CD4-positive, CD25-positive, alpha-beta regulatory T cell (primary cell): ENCODE measurements at regions not wholly inside any gene's neighbourhood (a gene's known extent, or its start where the extent isn't known, plus 50 kb on each side); places are given as distances from the start of the nearest gene placed in this dataset.

ENCODE experiments used
- ATAC-seq, 2 donors: fragments of 150-1000 bp; cut with Tn5 transposase; one replicate each; pipeline ENCODE4 v1.10.0; 2021; ENCODE audit warnings: low read depth in 2 of 2, moderate number of reproducible peaks in 2 of 2, moderate library complexity in 1 of 2
- DNase-seq, 3 donors: peaks; one replicate each; pipeline versions ENCODE4 v3.0.0 to v3.0.0-alpha.2; 2012 to 2022; ENCODE audit warnings: mixed read lengths in 1 of 3
- H3K27ac ChIP-seq: one replicate; pipeline ENCODE4 v1.7.0; 2013; ENCODE audit warnings: mild to moderate bottlenecking, low read length; ENCODE audit not compliant: insufficient read depth, poor library complexity, severe bottlenecking
- H3K27me3 ChIP-seq: one replicate; pipeline ENCODE4 v1.7.0; 2013; ENCODE audit warnings: low read length; ENCODE audit not compliant: control insufficient read depth, insufficient read depth
- H3K36me3 ChIP-seq: one replicate; pipeline ENCODE4 v1.7.0; 2013; ENCODE audit warnings: mild to moderate bottlenecking, low read length, moderate library complexity; ENCODE audit not compliant: control insufficient read depth, insufficient read depth
- H3K4me1 ChIP-seq: 2 replicates; pipeline ENCODE4 v1.7.0; 2013; ENCODE audit warnings: mild to moderate bottlenecking, low read length; ENCODE audit not compliant: insufficient read depth, control insufficient read depth, poor library complexity, severe bottlenecking
- H3K4me3 ChIP-seq: one replicate; pipeline ENCODE4 v1.7.0; 2013; ENCODE audit warnings: low read depth, mild to moderate bottlenecking, low read length, moderate library complexity
- H3K9me3 ChIP-seq, 2 experiments: 1 replicate in 1 of 2; 2 replicates in 1 of 2; pipeline ENCODE4 v1.7.0; 2013; ENCODE audit warnings: low read length in 2 of 2, mild to moderate bottlenecking in 1 of 2, moderate library complexity in 1 of 2; ENCODE audit not compliant: control insufficient read depth in 2 of 2
- H3K27ac Mint-ChIP-seq, 3 donors: one replicate each; pipeline ENCODE4 v1.8.0; 2020 to 2022; ENCODE audit warnings: mild to moderate bottlenecking in 3 of 3, mixed read lengths in 3 of 3, moderate library complexity in 2 of 3
- H3K27me3 Mint-ChIP-seq: one replicate; pipeline ENCODE4 v1.8.0; 2022; ENCODE audit warnings: mild to moderate bottlenecking, mixed read lengths
- H3K36me3 Mint-ChIP-seq: one replicate; pipeline ENCODE4 v1.8.0; 2020; ENCODE audit warnings: mixed read lengths
- H3K4me1 Mint-ChIP-seq, 4 donors: one replicate each; pipeline ENCODE4 v1.8.0; 2020 to 2022; ENCODE audit warnings: mixed read lengths in 4 of 4, mild to moderate bottlenecking in 1 of 4
- H3K4me3 Mint-ChIP-seq, 4 donors: one replicate each; pipeline ENCODE4 v1.8.0; 2020 to 2022; ENCODE audit warnings: mild to moderate bottlenecking in 4 of 4, mixed read lengths in 4 of 4, moderate library complexity in 3 of 4
- H3K9me3 Mint-ChIP-seq, 7 donors: one replicate each; pipeline ENCODE4 v1.8.0; 2020 to 2022; ENCODE audit warnings: mixed read lengths in 7 of 7, mild to moderate bottlenecking in 3 of 7, moderate library complexity in 2 of 7

DNA sequence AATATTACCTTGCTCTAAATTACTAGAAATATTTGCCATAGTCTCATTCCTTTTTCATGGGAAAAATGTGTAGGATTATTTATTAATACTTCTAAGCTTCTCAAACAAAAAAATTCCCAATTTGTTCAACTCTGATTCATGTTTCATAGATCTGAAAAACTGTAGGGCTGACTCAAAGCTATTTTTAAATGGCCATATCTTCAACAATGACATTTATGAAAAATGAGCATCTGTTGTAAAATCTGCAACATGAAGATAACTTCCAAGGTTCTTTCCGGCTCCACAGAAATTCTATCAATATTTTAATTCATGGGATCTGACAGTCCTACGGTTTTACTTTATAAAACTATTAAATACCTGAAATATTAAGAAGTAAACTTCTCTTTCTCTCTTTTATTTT, 192.7 kb upstream of the KCNJ16 start:
- Mint-ChIP-seq H3K4me1 (no peaks in the 10 kb centered on the region), H3K4me3 (no peak overlapping the region), H3K27ac (no peak overlapping the region), H3K9me3 (peaks cover 0 to 9% (median 2%) of the 10 kb centered on the region in 7 donors), H3K27me3 (no peaks in the 10 kb centered on the region), H3K36me3 (no peaks in the 10 kb centered on the region)
- H3K9me3 ChIP-seq: no peaks in the 10 kb centered on the region
- no peak overlapping the region for H3K4me3 ChIP-seq
- ATAC-seq (no peak), DNase-seq (no peak)
- no peaks in the 10 kb centered on the region for H3K36me3 ChIP-seq
- H3K27me3 ChIP-seq: no peaks in the 10 kb centered on the region
- H3K27ac ChIP-seq: no peak overlapping the region
- no peaks in the 10 kb centered on the region for H3K4me1 ChIP-seq

GRCh38 chr17:69883120-69883519, 191.9 kb upstream of the KCNJ16 start:
- ATAC-seq (no peak), DNase-seq (no peak)
- no peaks in the 10 kb centered on the region for H3K4me1 ChIP-seq
- no peak overlapping the region for H3K27ac ChIP-seq
- no peak overlapping the region for H3K4me3 ChIP-seq
- H3K9me3 ChIP-seq: no peaks in the 10 kb centered on the region
- no peak overlapping the region for H3K27ac Mint-ChIP-seq
- H3K4me1 Mint-ChIP-seq: no peaks in the 10 kb centered on the region
- no peaks in the 10 kb centered on the region for H3K27me3 Mint-ChIP-seq
- H3K36me3 Mint-ChIP-seq: no peaks in the 10 kb centered on the region
- no peaks in the 10 kb centered on the region for H3K36me3 ChIP-seq
- H3K9me3 Mint-ChIP-seq: peaks cover 0 to 9% (median 3%) of the 10 kb centered on the region in 7 donors
- no peaks in the 10 kb centered on the region for H3K27me3 ChIP-seq
- no peak overlapping the region for H3K4me3 Mint-ChIP-seq

DNA sequence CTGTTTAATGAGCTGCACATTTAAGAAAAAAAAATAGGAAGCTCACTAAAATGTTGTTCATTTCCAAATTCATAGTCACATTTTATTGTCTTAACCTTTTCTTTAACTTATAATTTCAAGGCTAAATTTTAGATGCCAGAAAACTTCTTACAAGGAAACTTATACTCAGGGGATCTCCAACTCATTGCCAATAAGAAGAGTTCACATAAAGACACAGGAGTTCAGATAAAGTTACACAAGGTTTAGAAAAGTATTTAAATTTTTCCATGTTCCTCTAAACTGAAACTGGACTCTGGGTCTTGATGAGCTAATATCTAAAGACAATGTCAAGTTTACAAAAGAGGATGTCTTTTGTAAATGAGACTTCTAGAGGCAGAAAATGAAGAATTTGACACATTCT, 190.7 kb upstream of the KCNJ16 start:
- no peak overlapping the region for H3K4me3 ChIP-seq
- H3K4me1 ChIP-seq: no peaks in the 10 kb centered on the region
- H3K9me3 Mint-ChIP-seq: peaks cover 0 to 9% (median 2%) of the 10 kb centered on the region in 7 donors
- no peaks in the 10 kb centered on the region for H3K4me1 Mint-ChIP-seq
- H3K27me3 Mint-ChIP-seq: no peaks in the 10 kb centered on the region
- H3K27me3 ChIP-seq: no peaks in the 10 kb centered on the region
- no peak overlapping the region for H3K4me3 Mint-ChIP-seq
- H3K36me3 ChIP-seq: no peaks in the 10 kb centered on the region
- DNase-seq: no peak
- ATAC-seq: no peak
- H3K27ac ChIP-seq: no peak overlapping the region
- H3K27ac Mint-ChIP-seq: no peak overlapping the region
- no peaks in the 10 kb centered on the region for H3K9me3 ChIP-seq
- no peaks in the 10 kb centered on the region for H3K36me3 Mint-ChIP-seq

DNA sequence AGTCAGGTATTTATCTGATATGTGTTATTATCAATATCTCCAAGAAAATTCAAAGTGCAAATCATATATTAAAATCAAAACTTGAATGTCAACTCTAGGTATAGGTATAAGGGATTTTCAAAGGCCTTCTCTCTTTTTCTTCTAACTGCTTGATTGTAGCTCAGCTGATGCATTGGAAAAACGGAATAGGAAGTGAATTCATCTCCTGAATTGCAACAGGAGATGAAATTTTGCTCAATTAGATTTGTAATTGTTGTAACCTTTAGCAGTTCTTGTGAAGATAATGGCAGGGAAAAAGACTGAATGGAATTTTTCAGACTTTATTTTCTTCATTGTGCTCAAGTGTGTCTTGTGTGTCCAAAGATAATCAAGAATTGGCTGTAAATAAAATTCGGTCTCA, 190.2 kb upstream of the KCNJ16 start:
- no peaks in the 10 kb centered on the region for H3K4me1 Mint-ChIP-seq
- no peak overlapping the region for H3K4me3 Mint-ChIP-seq
- Histone ChIP-seq H3K27me3 (no peaks in the 10 kb centered on the region), H3K4me1 (no peaks in the 10 kb centered on the region), H3K27ac (no peak overlapping the region), H3K4me3 (no peak overlapping the region), H3K9me3 (no peaks in the 10 kb centered on the region), H3K36me3 (no peaks in the 10 kb centered on the region)
- no peaks in the 10 kb centered on the region for H3K27me3 Mint-ChIP-seq
- DNase-seq: no peak
- H3K9me3 Mint-ChIP-seq: peaks cover 0 to 9% (median 2%) of the 10 kb centered on the region in 7 donors
- no peak overlapping the region for H3K27ac Mint-ChIP-seq
- no peaks in the 10 kb centered on the region for H3K36me3 Mint-ChIP-seq
- no peak for ATAC-seq

GRCh38 chr17:69898601-69899000, 176.4 kb upstream of the KCNJ16 start:
- no peaks in the 10 kb centered on the region for H3K36me3 Mint-ChIP-seq
- Histone ChIP-seq H3K9me3 (peaks cover 0 to 5% of the 10 kb centered on the region in 2 experiments), H3K27me3 (no peaks in the 10 kb centered on the region), H3K36me3 (no peaks in the 10 kb centered on the region), H3K27ac (no peak overlapping the region), H3K4me1 (no peaks in the 10 kb centered on the region), H3K4me3 (no peak overlapping the region)
- H3K27me3 Mint-ChIP-seq: no peaks in the 10 kb centered on the region
- H3K4me1 Mint-ChIP-seq: no peaks in the 10 kb centered on the region
- DNase-seq (no peak), ATAC-seq (no peak)
- H3K4me3 Mint-ChIP-seq: no peak overlapping the region
- peaks cover 0 to 8% (median 6%) of the 10 kb centered on the region in 7 donors for H3K9me3 Mint-ChIP-seq
- no peak overlapping the region for H3K27ac Mint-ChIP-seq

GRCh38 chr17:69900101-69900500, 174.9 kb upstream of the KCNJ16 start:
- no peaks in the 10 kb centered on the region for H3K4me1 ChIP-seq
- no peak for DNase-seq
- H3K9me3 Mint-ChIP-seq: peaks cover 4 to 9% (median 5%) of the 10 kb centered on the region in 7 donors
- peaks cover 0 to 5% of the 10 kb centered on the region in 2 experiments for H3K9me3 ChIP-seq
- H3K4me1 Mint-ChIP-seq: no peaks in the 10 kb centered on the region
- H3K27ac Mint-ChIP-seq: no peak overlapping the region
- H3K27me3 ChIP-seq: no peaks in the 10 kb centered on the region
- no peaks in the 10 kb centered on the region for H3K36me3 ChIP-seq
- no peak overlapping the region for H3K4me3 ChIP-seq
- H3K27me3 Mint-ChIP-seq: no peaks in the 10 kb centered on the region
- H3K4me3 Mint-ChIP-seq: no peak overlapping the region
- H3K27ac ChIP-seq: no peak overlapping the region
- ATAC-seq: no peak
- no peaks in the 10 kb centered on the region for H3K36me3 Mint-ChIP-seq

GRCh38 chr17:69900829-69901228, 174.2 kb upstream of the KCNJ16 start:
- Mint-ChIP-seq H3K4me3 (no peak overlapping the region), H3K9me3 (peaks cover 0 to 9% (median 4%) of the 10 kb centered on the region in 7 donors), H3K27ac (no peak overlapping the region), H3K36me3 (no peaks in the 10 kb centered on the region), H3K4me1 (no peaks in the 10 kb centered on the region), H3K27me3 (no peaks in the 10 kb centered on the region)
- H3K4me3 ChIP-seq: no peak overlapping the region
- DNase-seq (no peak), ATAC-seq (no peak)
- H3K27ac ChIP-seq: no peak overlapping the region
- H3K9me3 ChIP-seq: peaks cover 0 to 5% of the 10 kb centered on the region in 2 experiments
- no peaks in the 10 kb centered on the region for H3K36me3 ChIP-seq
- no peaks in the 10 kb centered on the region for H3K4me1 ChIP-seq
- H3K27me3 ChIP-seq: no peaks in the 10 kb centered on the region

GRCh38 chr17:69906306-69906705, 168.7 kb upstream of the KCNJ16 start:
- H3K9me3 ChIP-seq: peaks cover 0 to 5% of the 10 kb centered on the region in 2 experiments
- H3K27me3 Mint-ChIP-seq: no peaks in the 10 kb centered on the region
- no peaks in the 10 kb centered on the region for H3K4me1 Mint-ChIP-seq
- H3K27ac ChIP-seq: no peak overlapping the region
- no peaks in the 10 kb centered on the region for H3K36me3 Mint-ChIP-seq
- no peaks in the 10 kb centered on the region for H3K4me1 ChIP-seq
- H3K27ac Mint-ChIP-seq: no peak overlapping the region
- H3K36me3 ChIP-seq: no peaks in the 10 kb centered on the region
- no peak overlapping the region for H3K4me3 ChIP-seq
- no peak overlapping the region for H3K4me3 Mint-ChIP-seq
- ATAC-seq: no peak
- H3K27me3 ChIP-seq: no peaks in the 10 kb centered on the region
- no peak for DNase-seq
- peaks cover 2 to 15% (median 8%) of the 10 kb centered on the region in 7 donors for H3K9me3 Mint-ChIP-seq
